Heart left ventricle (tissue), 13 donors: ENCODE measurements at regions not wholly inside any gene's neighbourhood (a gene's known extent, or its start where the extent isn't known, plus 50 kb on each side); places are given as distances from the start of the nearest gene placed in this dataset.

Experiments
- POLR2A ChIP-seq, 2 donors: fragments of 450-650 bp; IDR thresholded peaks; one replicate each; pipeline ENCODE4 v1.6.1; 2017; ENCODE audit warnings: antibody characterized with exemption in 2 of 2, mild to moderate bottlenecking in 2 of 2, moderate library complexity in 2 of 2
- TF ChIP-seq, protein P1 (sequence below), 12 donors: fragments of 200-600 bp; sonication (generic) in 4 of 12; IDR thresholded peaks; one replicate each; pipeline versions ENCODE4 v1.5.0 to v1.8.0; 2018 to 2022; ENCODE audit warnings: antibody characterized with exemption in 12 of 12, mild to moderate bottlenecking in 5 of 12
- donor health status: ischemic (EF 13 %, LVEDD 7.1; RV severe dilation, severe dysfunction).
- donor health status: DM: no; HTN: yes; CAD: no.
- donor health status: DM: no; HTN: no; CAD: no.
- donor health status: ischemic (EF 25% LVEDD 6.9; RV normal size, moderate dysfunction).
- donor health status: ischemic (EF 25% LVEDD 5.7; RV mildly dilated, moderate dysfunction).
- donor health status: ischemic (EF 35%, LVEDD 5.7; RV mildly dilated, moderate dysfunction).
- donor health status: nonischemic (EF 11% LVEDD 7.7; RV severe dilation, severe dysfunction).
- donor health status: DM: yes; HTN: yes; CAD: no.
- donor health status: PGD.
- donor health status: ischemic (EF 29% LVEDD 5.4; RV normal size, mild dysfunction).
- donor health status: nonischemic (EF 23%, LVEDD 6.1; RV moderate dilation, normal function).

DNA sequence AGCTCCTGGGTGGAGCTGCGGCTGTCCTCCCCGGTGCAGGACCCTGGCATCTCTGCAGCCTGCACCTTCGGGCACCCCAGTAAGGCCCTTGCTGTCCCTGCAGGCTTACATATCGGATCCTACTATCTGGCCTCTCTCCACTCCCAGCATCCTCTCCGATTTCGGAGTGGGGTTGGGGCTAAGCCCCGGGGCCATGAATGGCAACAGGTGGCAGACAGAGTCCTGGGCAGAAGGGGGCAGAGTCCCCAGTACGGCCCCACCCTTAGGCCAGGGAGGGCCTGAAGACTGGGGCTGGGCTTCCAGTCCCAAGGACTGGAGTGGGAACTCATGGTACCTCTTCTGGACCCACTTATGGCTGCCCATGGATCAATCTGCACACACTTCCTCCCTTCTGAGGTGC is 180.4 kb upstream of the MC4R start:
- TF ChIP-seq, protein P1, sequence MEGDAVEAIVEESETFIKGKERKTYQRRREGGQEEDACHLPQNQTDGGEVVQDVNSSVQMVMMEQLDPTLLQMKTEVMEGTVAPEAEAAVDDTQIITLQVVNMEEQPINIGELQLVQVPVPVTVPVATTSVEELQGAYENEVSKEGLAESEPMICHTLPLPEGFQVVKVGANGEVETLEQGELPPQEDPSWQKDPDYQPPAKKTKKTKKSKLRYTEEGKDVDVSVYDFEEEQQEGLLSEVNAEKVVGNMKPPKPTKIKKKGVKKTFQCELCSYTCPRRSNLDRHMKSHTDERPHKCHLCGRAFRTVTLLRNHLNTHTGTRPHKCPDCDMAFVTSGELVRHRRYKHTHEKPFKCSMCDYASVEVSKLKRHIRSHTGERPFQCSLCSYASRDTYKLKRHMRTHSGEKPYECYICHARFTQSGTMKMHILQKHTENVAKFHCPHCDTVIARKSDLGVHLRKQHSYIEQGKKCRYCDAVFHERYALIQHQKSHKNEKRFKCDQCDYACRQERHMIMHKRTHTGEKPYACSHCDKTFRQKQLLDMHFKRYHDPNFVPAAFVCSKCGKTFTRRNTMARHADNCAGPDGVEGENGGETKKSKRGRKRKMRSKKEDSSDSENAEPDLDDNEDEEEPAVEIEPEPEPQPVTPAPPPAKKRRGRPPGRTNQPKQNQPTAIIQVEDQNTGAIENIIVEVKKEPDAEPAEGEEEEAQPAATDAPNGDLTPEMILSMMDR (IDR thresholded peaks at IDR 0.05): no peak
- no peak for TF ChIP-seq POLR2A (IDR thresholded peaks at IDR 0.05)
